ENCODE measurements at regions not wholly inside any gene's neighbourhood (a gene's known extent, or its start where the extent isn't known, plus 50 kb on each side); places are given as distances from the start of the nearest gene placed in this dataset.

DNA sequence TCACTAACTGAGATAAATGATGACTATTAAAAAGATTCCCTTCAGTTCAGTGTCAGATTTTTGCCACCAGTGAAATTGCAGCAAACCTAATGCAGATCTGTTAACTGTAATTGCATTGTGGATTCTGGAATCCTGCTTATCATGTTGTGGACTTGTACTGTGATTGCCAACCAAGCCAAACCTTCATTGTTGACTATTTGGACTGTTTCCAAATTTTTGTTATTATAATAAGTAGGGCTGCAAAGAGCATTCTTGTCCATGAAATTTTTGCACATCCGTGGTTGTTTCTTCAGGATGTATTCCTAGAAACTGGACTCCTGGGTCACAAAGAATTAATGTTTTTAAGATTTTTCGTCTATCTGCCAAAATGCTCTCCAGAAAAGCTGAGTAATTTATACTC is 281.6 kb upstream of the ZMIZ1 start:
- TF ChIP-seq ZNF274 (IDR thresholded peaks at IDR 0.05; ENCODE audit: low read depth, low read length) (no peak), YY1 (IDR thresholded peaks at IDR 0.05; ENCODE audit: insufficient read depth, insufficient read length) (no peak)
